SHP77 treated with DMSO at 0.1 percent for 48 hours (cell line): ENCODE measurements at regions not wholly inside any gene's neighbourhood (a gene's known extent, or its start where the extent isn't known, plus 50 kb on each side); places are given as distances from the start of the nearest gene placed in this dataset.
"Not testable (repeated sequence)": the region's sequence is repeated elsewhere in the genome, so short reads cannot be mapped to it uniquely, and the experiment has no call there.

Experiments
- DNase-seq: peaks from one replicate; lab custom pipeline; 2025; lab: John Stamatoyannopoulos, UW

- no peak for DNase-seq
These were observed 535.4 kb downstream of the RAB38 start for GRCh38 chr11:87639753-87640364.

GRCh38 chr11:87635001-87635400 is 540.2 kb downstream of the RAB38 start:
- DNase-seq = no peak

- DNase-seq = no peak
These were observed 540.9 kb downstream of the RAB38 start for GRCh38 chr11:87634331-87634730.

- DNase-seq = no peak
These were observed 546.3 kb downstream of the RAB38 start for GRCh38 chr11:87628957-87629356.

- DNase-seq = no peak
These were observed 547.1 kb downstream of the RAB38 start for GRCh38 chr11:87628026-87628580.

- DNase-seq = not testable (repeated sequence)
These were observed 551.5 kb downstream of the RAB38 start for GRCh38 chr11:87623531-87624365.

GRCh38 chr11:87616511-87616910 is 558.7 kb downstream of the RAB38 start:
- DNase-seq = no peak

- DNase-seq = no peak
These were observed 566.6 kb downstream of the TMEM135 start for GRCh38 chr11:87604350-87604749.

GRCh38 chr11:87603887-87604286 is 566.2 kb downstream of the TMEM135 start:
- no peak for DNase-seq

GRCh38 chr11:87602776-87603175 is 565.0 kb downstream of the TMEM135 start:
- no peak for DNase-seq

GRCh38 chr11:87600938-87601337 is 563.2 kb downstream of the TMEM135 start:
- no peak for DNase-seq

GRCh38 chr11:87597725-87598124 is 560.0 kb downstream of the TMEM135 start:
- DNase-seq = peak; percentile 54

- no peak for DNase-seq
These were observed 558.4 kb downstream of the TMEM135 start for GRCh38 chr11:87596176-87596575.

- no peak for DNase-seq
These were observed 551.3 kb downstream of the TMEM135 start for GRCh38 chr11:87589082-87589481.

GRCh38 chr11:87585613-87586012 is 547.9 kb downstream of the TMEM135 start:
- not testable (repeated sequence) for DNase-seq

GRCh38 chr11:87583931-87584330 is 546.2 kb downstream of the TMEM135 start:
- no peak for DNase-seq

GRCh38 chr11:87575088-87575487 is 537.4 kb downstream of the TMEM135 start:
- DNase-seq = no peak

- no peak for DNase-seq
These were observed 536.5 kb downstream of the TMEM135 start for GRCh38 chr11:87574193-87574592.

- no peak for DNase-seq
These were observed 536.0 kb downstream of the TMEM135 start for GRCh38 chr11:87573708-87574107.

- DNase-seq = no peak
These were observed 535.1 kb downstream of the TMEM135 start for GRCh38 chr11:87572881-87573280.

- DNase-seq = no peak
These were observed 522.6 kb downstream of the TMEM135 start for GRCh38 chr11:87560352-87560751.

- not testable (repeated sequence) for DNase-seq
These were observed 522.1 kb downstream of the TMEM135 start for GRCh38 chr11:87559852-87560251.

GRCh38 chr11:87555101-87555500 is 517.4 kb downstream of the TMEM135 start:
- DNase-seq = no peak
